HEK293 (cell line): ENCODE measurements at regions not wholly inside any gene's neighbourhood (a gene's known extent, or its start where the extent isn't known, plus 50 kb on each side); places are given as distances from the start of the nearest gene placed in this dataset.

Source experiments
- CTCF ChIA-PET: fragments of 350-600 bp; formaldehyde crosslinking; extraction: SDS; loops from one replicate; lab custom pipeline; 2021; ENCODE audit warnings: antibody characterized with exemption; lab: Yijun Ruan, JAX
- POLR2A ChIA-PET: fragments of 300-600 bp; formaldehyde crosslinking; extraction: SDS; loops from one replicate; lab custom pipeline; 2020; ENCODE audit warnings: antibody characterized with exemption, inconsistent platforms; lab: Yijun Ruan, JAX
- H3K27ac ChIP-seq: fragments of 200-500 bp; sonication (Bioruptor generic); 2 replicates; pipeline ENCODE4 v1.5.1; 2014; ENCODE audit warnings: low read depth, low read length, control low read depth, inconsistent platforms; ENCODE audit errors: extremely low read depth
- H3K36me3 ChIP-seq, 2 experiments: fragments of 200-500 bp in 1 of 2; sonication (Bioruptor generic) in 1 of 2; 1 replicate in 1 of 2; 2 replicates in 1 of 2; pipeline ENCODE4 v1.5.1; 2014 to 2017; ENCODE audit warnings: inconsistent platforms in 2 of 2, low read length in 2 of 2; ENCODE audit not compliant: control insufficient read depth in 2 of 2, insufficient read depth in 1 of 2
- H3K4me1 ChIP-seq: fragments of 200-500 bp; sonication (Bioruptor generic); 2 replicates; pipeline ENCODE4 v1.5.1; 2014; ENCODE audit warnings: mild to moderate bottlenecking, low read length, inconsistent platforms; ENCODE audit not compliant: control insufficient read depth, insufficient read depth
- H3K4me3 ChIP-seq: 2 replicates; pipeline ENCODE4 v1.5.1; 2011; ENCODE audit warnings: low read depth, mild to moderate bottlenecking, control low read depth, low read length, moderate library complexity
- H3K9me3 ChIP-seq: fragments of 200-500 bp; sonication (Bioruptor generic); 2 replicates; pipeline ENCODE4 v1.5.1; 2014; ENCODE audit warnings: low read depth, low read length, inconsistent platforms; ENCODE audit not compliant: control insufficient read depth, insufficient read depth
- INSM2 ChIP-seq: fragments of 450-650 bp; formaldehyde crosslinking; IDR thresholded peaks from 2 replicates; pipeline ENCODE4 v1.5.1; 2016; ENCODE audit warnings: missing biosample characterization, missing genetic modification characterization
- MYNN ChIP-seq: fragments of 450-650 bp; formaldehyde crosslinking; IDR thresholded peaks from 2 replicates; pipeline ENCODE4 v1.5.1; 2016; ENCODE audit warnings: missing biosample characterization, missing genetic modification characterization, borderline replicate concordance
- REST ChIP-seq: fragments of 450-650 bp; formaldehyde crosslinking; IDR thresholded peaks from 2 replicates; pipeline ENCODE4 v1.5.1; 2016; ENCODE audit warnings: missing biosample characterization, missing genetic modification characterization
- ZBTB11 ChIP-seq: fragments of 450-650 bp; formaldehyde crosslinking; conservative IDR thresholded peaks from 2 replicates; pipeline ENCODE4 v1.5.1; 2016; ENCODE audit warnings: low read depth, missing biosample characterization, missing genetic modification characterization
- ZBTB49 ChIP-seq: fragments of 450-650 bp; formaldehyde crosslinking; IDR thresholded peaks from 2 replicates; pipeline ENCODE4 v1.5.1; 2016; ENCODE audit warnings: missing biosample characterization, missing genetic modification characterization, low read depth
- ZBTB7A ChIP-seq: fragments of 450-650 bp; formaldehyde crosslinking; IDR thresholded peaks from 2 replicates; pipeline ENCODE4 v1.5.1; 2016; ENCODE audit warnings: low read depth, missing biosample characterization, missing genetic modification characterization
- ZNF202 ChIP-seq: fragments of 450-650 bp; formaldehyde crosslinking; IDR thresholded peaks from 2 replicates; pipeline ENCODE4 v1.5.1; 2016; ENCODE audit warnings: missing biosample characterization, missing genetic modification characterization, borderline replicate concordance
- ZNF214 ChIP-seq: fragments of 450-650 bp; formaldehyde crosslinking; IDR thresholded peaks from 2 replicates; pipeline ENCODE4 v1.5.1; 2017; ENCODE audit warnings: missing biosample characterization, mild to moderate bottlenecking, missing genetic modification characterization, borderline replicate concordance
- ZNF239 ChIP-seq: fragments of 450-650 bp; formaldehyde crosslinking; IDR thresholded peaks from 2 replicates; pipeline ENCODE4 v1.5.1; 2016; ENCODE audit warnings: missing biosample characterization, missing genetic modification characterization
- ZNF274 ChIP-seq, 2 experiments: fragments of 200-500 bp in 1 of 2; fragments of 450-650 bp in 1 of 2; sonication (Bioruptor generic) in 1 of 2; formaldehyde crosslinking in 1 of 2; IDR thresholded peaks; 2 replicates each; pipeline versions ENCODE4 v1.5.1 to v1.6.1; 2014 to 2016; ENCODE audit warnings: borderline replicate concordance in 1 of 2, inconsistent platforms in 1 of 2, low read length in 1 of 2, missing biosample characterization in 1 of 2, missing genetic modification characterization in 1 of 2
- ZNF37A ChIP-seq: fragments of 450-650 bp; IDR thresholded peaks from 2 replicates; pipeline ENCODE4 v1.5.1; 2018; ENCODE audit warnings: missing biosample characterization, missing genetic modification characterization
- ZNF404 ChIP-seq: fragments of 450-650 bp; formaldehyde crosslinking; IDR thresholded peaks from 2 replicates; pipeline ENCODE4 v1.5.1; 2017; ENCODE audit warnings: missing biosample characterization, missing genetic modification characterization
- ZNF449 ChIP-seq: fragments of 450-650 bp; formaldehyde crosslinking; IDR thresholded peaks from 2 replicates; pipeline ENCODE4 v1.5.1; 2017; ENCODE audit warnings: missing biosample characterization, mild to moderate bottlenecking, missing genetic modification characterization, moderate library complexity
- ZNF501 ChIP-seq: fragments of 450-650 bp; formaldehyde crosslinking; IDR thresholded peaks from 2 replicates; pipeline ENCODE4 v1.5.1; 2016; ENCODE audit warnings: missing biosample characterization, missing genetic modification characterization
- ZNF510 ChIP-seq: fragments of 450-650 bp; formaldehyde crosslinking; IDR thresholded peaks from 2 replicates; pipeline ENCODE4 v1.5.1; 2018; ENCODE audit warnings: mild to moderate bottlenecking, missing genetic modification characterization, missing biosample characterization; ENCODE audit not compliant: insufficient replicate concordance
- ZNF529 ChIP-seq: fragments of 450-650 bp; formaldehyde crosslinking; IDR thresholded peaks from 2 replicates; pipeline ENCODE4 v1.5.1; 2017; ENCODE audit warnings: missing genetic modification characterization, missing biosample characterization; ENCODE audit not compliant: insufficient replicate concordance
- ZNF544 ChIP-seq: fragments of 450-650 bp; formaldehyde crosslinking; IDR thresholded peaks from 2 replicates; pipeline ENCODE4 v1.5.0; 2017; ENCODE audit warnings: missing biosample characterization, missing genetic modification characterization
- ZNF776 ChIP-seq: fragments of 450-650 bp; formaldehyde crosslinking; IDR thresholded peaks from 2 replicates; pipeline ENCODE4 v1.5.0; 2017; ENCODE audit warnings: missing biosample characterization, missing genetic modification characterization, borderline replicate concordance
- ZNF792 ChIP-seq: fragments of 450-650 bp; formaldehyde crosslinking; IDR thresholded peaks from 2 replicates; pipeline ENCODE4 v1.5.1; 2016; ENCODE audit warnings: missing biosample characterization, missing genetic modification characterization
- ZSCAN18 ChIP-seq: fragments of 450-650 bp; formaldehyde crosslinking; IDR thresholded peaks from 2 replicates; pipeline ENCODE4 v1.5.1; 2016; ENCODE audit warnings: missing biosample characterization, missing genetic modification characterization

- TF ChIP-seq MYNN (tag by site-specific recombination) = no peak
- TF ChIP-seq ZNF404 (tag by site-specific recombination) = no peak
- TF ChIP-seq INSM2 (tag by site-specific recombination) = no peak
- no peak for TF ChIP-seq ZSCAN18 (tag by site-specific recombination)
- no peak for TF ChIP-seq ZNF529
These were observed 178.3 kb upstream of the RFC3 start (continued) for GRCh38 chr13:33639626-33640080.

GRCh38 chr13:33640832-33641231, 177.1 kb upstream of the RFC3 start:
- Histone ChIP-seq H3K4me3 (no peak overlapping the region), H3K4me1 (no peaks in the 10 kb centered on the region), H3K9me3 (no peaks in the 10 kb centered on the region), H3K27ac (no peak overlapping the region), H3K36me3 (no peaks in the 10 kb centered on the region)
- TF ChIP-seq ZNF274 (IDR thresholded peaks at IDR 0.05; ENCODE audit: low read length) = no peak
- no peak for TF ChIP-seq ZNF274 (tag by site-specific recombination; IDR thresholded peaks at IDR 0.05; ENCODE audit: borderline replicate concordance)
- no peak for TF ChIP-seq ZNF776 (tag by site-specific recombination)
- TF ChIP-seq MYNN (tag by site-specific recombination) = no peak
- no peak for TF ChIP-seq REST (tag by site-specific recombination)
- no peak for TF ChIP-seq ZNF510 (tag by site-specific recombination)
- no peak for TF ChIP-seq ZNF792 (tag by site-specific recombination)
- TF ChIP-seq ZBTB11 (tag by site-specific recombination) = no peak
- no peak for TF ChIP-seq ZNF202
- no peak for TF ChIP-seq ZNF214 (tag by site-specific recombination)
- TF ChIP-seq ZNF544 (tag by site-specific recombination) = no peak
- TF ChIP-seq ZBTB49 = no peak
- TF ChIP-seq ZNF239 (tag by site-specific recombination) = no peak
- TF ChIP-seq ZNF501 (tag by site-specific recombination) = no peak
- no peak for TF ChIP-seq ZNF449 (tag by site-specific recombination)
- TF ChIP-seq ZNF37A (tag by site-specific recombination) = no peak
- no peak for TF ChIP-seq ZBTB7A (tag by site-specific recombination)
- POLR2A ChIA-PET = no interaction called here
- CTCF ChIA-PET = no interaction called here
